ENCODE measurements at regions not wholly inside any gene's neighbourhood (a gene's known extent, or its start where the extent isn't known, plus 50 kb on each side); places are given as distances from the start of the nearest gene placed in this dataset.
"Not testable (repeated sequence)": the region's sequence is repeated elsewhere in the genome, so short reads cannot be mapped to it uniquely, and the experiment has no call there.

- DNase-seq: no peak
These were observed 158.3 kb upstream of the WSCD1 start for GRCh38 chr17:5911919-5912318.

DNA sequence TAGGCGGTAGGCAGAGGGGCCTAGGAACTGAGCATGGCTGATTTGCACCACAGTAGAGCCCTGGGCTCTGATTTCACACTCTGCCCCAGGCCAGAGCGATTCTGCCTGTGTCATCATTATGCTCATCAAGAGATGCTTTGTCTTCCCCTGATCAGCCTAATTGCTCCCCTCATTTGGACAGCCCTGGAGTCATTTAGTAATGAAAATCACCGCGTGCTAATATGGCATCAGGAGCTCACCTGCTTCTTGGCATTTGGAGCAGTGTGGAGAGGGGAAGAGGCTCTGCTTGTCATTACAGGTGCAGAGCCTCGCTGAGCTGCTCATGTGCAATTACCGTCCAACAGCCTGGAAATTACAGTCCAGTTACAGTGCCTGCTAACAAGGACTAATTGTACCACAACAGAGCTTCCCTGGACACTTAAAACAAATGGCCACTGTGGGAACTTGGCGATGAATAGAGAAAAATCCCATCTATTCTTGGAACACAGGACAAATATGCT is 157.1 kb upstream of the WSCD1 start:
- DNase-seq: no peak

DNA sequence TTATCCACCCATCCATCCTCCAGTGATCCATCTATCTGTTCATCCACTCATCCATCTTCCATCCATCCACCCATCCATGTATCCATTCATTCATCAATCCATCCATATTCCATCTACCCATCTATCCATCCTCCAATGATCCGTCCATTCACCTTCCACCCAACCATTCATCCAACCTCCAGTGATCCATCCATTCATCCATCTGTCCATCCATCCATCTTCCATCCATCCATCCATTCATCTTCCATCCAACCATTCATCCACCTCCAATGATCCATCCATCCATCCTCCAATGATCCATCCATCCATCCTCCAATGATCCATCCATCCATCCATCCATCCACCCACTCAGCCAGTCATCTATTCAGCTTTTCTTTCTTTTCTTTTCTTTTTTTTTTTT is 156.5 kb upstream of the WSCD1 start:
- DNase-seq: no peak

DNA sequence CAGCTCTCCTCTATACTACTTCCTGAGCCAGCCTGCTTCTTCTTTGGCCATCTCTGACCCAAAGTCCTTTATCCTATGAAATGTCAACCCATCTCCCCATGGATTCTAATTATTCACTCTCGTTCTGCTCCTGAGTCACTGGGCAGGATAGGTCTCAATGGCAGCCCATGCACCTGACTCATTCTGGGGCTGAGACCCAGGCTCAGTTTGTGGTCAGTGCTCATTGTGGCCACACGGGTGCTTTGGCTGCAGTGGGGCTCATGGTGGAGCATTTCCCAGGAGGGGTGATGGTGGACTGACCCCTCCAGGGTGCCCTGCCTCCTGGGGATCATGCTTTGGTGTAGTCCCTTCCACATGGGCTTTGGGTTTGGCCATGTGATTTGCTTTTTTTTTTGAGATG is 154.8 kb upstream of the WSCD1 start:
- DNase-seq: no peak

GRCh38 chr17:5919089-5919488 is 151.1 kb upstream of the WSCD1 start:
- no peak for DNase-seq

DNA sequence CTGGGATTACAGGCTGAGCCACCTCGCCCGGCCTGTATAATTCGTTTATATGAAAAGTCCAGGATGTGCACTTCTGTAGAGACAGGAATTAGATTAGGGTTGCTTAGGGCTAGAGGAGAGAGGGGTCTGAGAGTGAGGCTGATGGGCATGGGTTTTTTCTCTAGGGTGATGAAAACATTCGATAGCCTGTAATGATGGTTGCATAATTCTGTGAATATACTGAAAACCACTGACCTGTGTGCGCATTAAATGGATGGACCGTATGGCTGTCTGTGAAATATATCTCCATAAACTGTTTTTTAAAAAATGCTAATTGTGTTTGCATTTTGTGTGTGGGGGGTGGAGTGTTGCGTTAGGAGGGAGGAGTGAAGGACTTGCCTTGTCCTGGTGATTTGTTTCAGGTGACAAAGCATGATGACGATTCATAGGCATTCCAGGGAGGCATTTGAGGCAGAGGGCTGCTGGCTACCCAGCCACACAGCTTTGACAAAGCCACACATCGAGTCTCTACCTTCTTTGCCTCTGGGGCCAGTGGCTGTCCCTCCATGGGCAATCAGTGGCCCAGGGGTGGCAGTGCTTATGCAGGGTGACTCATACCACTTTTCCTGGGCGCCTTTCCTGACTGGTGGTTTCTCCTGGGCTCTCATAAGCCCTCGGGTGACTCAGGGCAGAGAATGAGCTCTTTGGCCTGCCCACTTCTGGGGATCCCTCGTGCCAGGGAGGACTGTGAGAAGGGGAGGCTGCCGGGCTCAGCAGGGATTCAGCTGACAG is 148.5 kb upstream of the WSCD1 start:
- no peak for DNase-seq

DNA sequence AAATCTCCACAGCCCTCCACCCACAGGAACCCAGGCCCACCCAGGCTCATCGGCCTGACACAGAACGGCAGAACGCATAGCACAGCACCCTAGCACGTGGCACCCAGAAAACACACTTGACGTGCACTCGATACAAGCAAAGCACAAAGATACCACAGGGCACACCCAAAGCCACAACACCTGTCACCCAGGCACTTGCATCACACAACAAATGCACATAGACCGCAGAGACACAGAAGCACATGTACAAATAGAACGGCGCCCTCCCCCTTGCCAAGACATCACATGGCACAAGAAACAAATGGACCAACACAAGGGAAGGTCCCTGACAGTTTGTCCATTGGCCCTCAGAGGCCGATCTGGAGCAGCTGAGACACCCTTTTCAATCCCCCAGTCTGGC is 147.7 kb upstream of the WSCD1 start:
- DNase-seq: no peak

DNA sequence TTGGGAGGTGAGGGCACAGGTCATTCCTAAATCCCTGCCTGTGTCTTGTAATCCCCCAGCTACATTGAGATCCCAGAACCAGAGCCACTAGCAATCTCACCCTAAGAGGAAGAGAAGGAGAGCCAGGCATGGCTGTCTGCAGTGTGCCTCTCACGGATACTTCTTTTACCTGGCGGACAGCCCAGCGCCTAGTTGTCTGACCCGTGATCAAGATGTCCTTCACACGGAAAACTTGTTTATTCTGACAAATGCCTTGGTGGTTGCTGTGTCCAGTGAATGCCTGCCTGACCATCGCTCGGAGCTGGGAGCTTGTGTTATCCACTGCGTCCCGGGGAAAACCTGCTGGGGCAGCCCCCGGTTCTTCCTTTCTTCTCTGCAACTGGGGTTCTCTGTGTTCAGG is 140.5 kb upstream of the WSCD1 start:
- no peak for DNase-seq

GRCh38 chr17:5930555-5930954 is 139.6 kb upstream of the WSCD1 start:
- DNase-seq: not testable (repeated sequence)

DNA sequence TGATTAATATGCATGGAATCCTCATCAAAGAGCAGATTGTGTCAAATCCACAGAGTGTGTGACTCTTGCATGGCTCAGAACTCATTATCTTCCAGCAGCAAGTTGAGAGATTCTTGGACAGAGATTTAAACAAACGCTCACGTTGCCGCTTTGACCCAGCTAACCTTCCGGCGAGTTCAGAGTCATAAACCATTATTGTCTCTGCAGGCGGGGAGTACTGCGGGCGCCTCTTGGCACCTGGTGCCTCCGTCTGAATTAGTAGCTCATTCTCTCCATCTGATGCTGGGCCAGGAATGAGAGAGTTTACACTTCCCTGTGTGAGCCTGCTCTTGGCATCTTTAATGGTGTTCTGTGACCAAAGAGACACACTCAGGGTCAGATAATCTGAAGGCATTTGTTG is 138.6 kb upstream of the WSCD1 start:
- no peak for DNase-seq

DNA sequence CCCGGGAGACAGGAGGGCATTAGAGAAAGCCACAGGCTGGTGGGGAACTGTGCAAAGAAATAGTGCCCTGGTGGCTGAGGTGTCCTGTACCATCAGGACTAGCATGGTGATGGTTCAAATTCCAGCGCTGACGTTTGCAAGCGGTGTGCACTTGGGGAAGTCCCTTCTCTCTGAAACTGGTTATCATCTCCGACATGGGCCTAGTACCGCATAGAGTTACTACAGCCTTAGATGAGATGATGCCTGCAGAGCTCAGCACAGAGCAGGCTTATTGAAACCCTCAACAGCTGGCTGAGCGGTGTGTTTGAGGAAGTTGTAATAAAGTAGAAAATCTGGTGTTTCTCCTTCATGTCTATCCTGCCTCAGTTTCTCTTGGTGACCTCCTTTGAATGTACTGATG is 136.7 kb upstream of the WSCD1 start:
- no peak for DNase-seq

DNA sequence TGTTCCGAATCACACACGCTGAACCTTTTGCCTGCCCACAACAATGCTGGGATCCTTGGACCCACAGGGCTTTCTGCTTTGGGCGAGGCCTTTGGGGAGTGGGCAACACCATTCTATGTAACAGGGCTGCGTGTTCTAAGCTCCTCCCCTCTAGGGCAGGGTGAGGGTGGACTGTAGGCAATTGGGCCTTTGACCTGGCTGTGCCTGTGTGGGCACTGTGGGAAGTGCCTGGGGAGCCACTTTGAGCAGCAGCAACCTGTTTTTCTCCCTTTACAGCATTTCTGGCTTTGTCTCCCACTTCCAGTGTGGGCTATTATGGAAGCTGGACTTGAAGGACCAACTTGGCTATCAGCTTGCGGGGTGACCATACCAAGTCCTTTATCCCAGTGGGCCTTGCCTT is 128.9 kb upstream of the WSCD1 start:
- no peak for DNase-seq

DNA sequence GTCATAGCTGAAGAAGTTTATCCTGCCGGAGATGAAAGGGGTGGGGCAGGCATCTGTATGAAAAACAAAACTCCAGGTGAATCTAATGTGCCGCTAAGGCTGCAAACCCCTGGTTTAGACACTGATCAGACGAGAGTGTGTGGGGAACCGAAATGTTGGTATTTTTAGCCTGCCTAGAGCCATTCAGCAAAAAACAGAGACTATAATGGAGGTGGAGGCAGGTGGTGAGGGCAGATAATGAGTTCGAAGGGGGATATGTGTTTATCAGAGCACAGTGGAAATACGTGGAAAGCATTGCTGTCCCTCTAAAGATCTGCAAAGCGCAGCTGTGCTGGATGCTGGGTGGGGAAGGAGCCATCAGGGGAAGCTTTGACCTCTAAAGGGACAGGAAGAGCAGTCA is 127.5 kb upstream of the WSCD1 start:
- DNase-seq: peak; percentile 27

GRCh38 chr17:5943232-5943631 is 126.9 kb upstream of the WSCD1 start:
- DNase-seq: no peak

GRCh38 chr17:5943982-5944381 is 126.2 kb upstream of the WSCD1 start:
- no peak for DNase-seq

DNA sequence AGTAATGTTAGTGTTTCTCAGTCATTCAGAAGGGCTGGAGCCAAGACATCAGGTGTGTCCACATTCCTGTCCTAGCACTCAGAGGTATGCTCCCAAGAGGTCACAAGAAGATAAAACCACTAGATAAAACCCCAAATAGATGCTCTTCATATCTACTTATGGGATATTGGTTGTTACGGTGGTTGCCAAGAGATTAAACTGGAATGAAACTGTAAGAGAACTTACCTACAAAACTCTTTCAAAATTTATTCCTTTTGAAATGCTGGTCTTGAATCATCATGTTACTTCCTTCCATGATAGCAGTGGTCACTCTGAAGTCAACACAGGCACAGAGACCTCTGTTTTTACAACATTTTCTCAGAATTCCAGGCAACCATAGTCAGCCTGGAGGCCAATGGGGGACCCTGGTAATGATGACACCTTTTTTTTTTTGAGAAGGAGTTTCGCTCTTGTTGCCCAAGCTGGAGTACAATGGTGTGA is 122.4 kb upstream of the WSCD1 start:
- no peak for DNase-seq

DNA sequence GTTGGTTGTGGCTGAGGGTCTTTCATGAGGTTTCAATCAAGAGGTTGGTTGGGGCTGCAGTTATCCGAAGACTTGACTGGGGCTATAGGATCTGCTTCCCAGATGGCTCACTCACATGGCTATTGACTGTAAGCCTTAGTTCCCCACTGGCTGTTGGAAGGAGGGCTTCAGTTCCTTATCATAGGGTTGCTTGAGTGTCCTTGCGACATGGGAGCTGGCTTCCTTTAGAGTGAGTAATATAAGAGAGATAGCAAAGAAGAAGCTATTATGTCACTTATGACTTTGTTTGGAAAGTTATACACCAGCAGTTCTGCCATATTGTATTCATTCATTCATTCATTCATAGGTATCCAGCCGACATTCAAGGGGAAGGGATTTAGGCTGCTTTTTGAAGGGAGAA is 121.4 kb upstream of the WSCD1 start:
- no peak for DNase-seq

GRCh38 chr17:5950878-5951277 is 119.3 kb upstream of the WSCD1 start:
- DNase-seq: no peak

GRCh38 chr17:5951912-5952311 is 118.3 kb upstream of the WSCD1 start:
- no peak for DNase-seq

DNA sequence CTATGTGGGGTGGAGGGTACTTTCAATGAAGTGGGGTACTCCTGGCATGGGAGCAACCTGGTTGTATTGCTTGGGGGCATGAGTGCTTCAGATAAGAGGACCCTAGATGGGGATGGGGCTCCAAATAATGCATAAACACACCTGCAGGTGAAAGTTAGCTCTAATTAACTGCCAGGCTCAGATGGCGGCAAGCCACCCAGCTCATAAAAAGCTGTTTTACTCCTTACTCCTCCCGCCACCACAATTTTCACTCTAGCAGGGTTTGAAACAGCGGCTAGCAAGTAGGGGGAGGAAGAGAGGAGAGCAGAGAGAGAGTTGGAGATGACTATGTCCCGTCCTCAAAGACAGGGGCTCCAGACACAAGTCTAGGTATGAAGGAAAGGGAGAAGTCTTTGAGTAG is 117.7 kb upstream of the WSCD1 start:
- DNase-seq: no peak

DNA sequence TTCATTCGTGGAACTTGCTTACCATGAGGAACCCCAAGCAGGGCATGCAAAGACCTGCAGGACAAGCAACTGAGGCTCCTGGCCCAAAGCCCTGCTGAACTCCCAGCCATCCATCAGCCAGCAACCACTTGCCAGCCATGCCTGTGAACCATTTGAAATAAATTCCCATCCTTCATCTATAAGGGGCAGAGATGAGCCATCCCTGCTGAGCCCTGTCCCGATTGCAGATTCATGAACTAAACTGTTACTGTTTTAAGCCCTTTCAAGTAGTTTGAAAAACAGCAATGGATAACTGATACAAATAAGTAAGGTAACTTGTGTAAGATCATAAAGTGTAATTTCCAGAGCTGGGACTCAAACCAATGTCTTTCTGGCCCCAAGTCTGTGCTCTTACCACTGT is 114.4 kb upstream of the WSCD1 start:
- DNase-seq: no peak

GRCh38 chr17:5958850-5959249 is 111.3 kb upstream of the WSCD1 start:
- DNase-seq: no peak

GRCh38 chr17:5962371-5962770 is 107.8 kb upstream of the WSCD1 start:
- no peak for DNase-seq

DNA sequence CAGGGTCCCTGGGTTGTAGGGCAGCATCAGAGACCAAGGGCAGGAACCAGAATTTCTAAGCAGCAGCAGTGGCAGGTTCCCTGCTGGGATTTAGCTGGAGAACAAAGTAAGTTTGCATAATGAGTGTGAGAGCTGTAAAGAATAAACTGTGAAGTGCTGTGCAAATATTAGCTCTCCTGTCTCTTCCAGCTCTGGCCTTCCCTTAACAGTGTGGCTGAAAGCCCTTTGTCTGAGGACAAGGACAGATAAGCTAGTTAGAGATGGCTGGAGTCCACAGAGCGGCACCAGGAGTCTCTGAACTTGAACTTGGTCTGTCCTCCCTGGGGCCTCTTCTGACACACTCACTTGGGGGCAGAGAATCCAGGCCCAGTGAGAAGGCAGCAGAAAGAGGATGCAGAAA is 98.2 kb upstream of the WSCD1 start:
- DNase-seq: no peak

GRCh38 chr17:5973410-5973809 is 96.8 kb upstream of the WSCD1 start:
- DNase-seq: no peak

Data from hematopoietic multipotent progenitor cell treated with erythropoietin and hydrocortisone succinate and interleukin-3 and kit ligand, for 6 days (in vitro differentiated cells).